Esophagus squamous epithelium (tissue), 4 donors: ENCODE measurements at regions not wholly inside any gene's neighbourhood (a gene's known extent, or its start where the extent isn't known, plus 50 kb on each side); places are given as distances from the start of the nearest gene placed in this dataset.

Source experiments
- POLR2A ChIP-seq, 4 donors: fragments of 450-650 bp; IDR thresholded peaks; one replicate each; pipeline ENCODE4 v1.6.1; 2017; ENCODE audit warnings: antibody characterized with exemption in 4 of 4, mild to moderate bottlenecking in 4 of 4, moderate library complexity in 3 of 4
- TF ChIP-seq, protein P1 (sequence below), 6 experiments: fragments of 450-650 bp in 4 of 6; fragments of 200-600 bp in 2 of 6; sonication (generic) in 2 of 6; IDR thresholded peaks; one replicate each; pipeline ENCODE4 v1.5.1; 2016 to 2019; ENCODE audit warnings: antibody characterized with exemption in 6 of 6, mild to moderate bottlenecking in 4 of 6, moderate library complexity in 4 of 6

DNA sequence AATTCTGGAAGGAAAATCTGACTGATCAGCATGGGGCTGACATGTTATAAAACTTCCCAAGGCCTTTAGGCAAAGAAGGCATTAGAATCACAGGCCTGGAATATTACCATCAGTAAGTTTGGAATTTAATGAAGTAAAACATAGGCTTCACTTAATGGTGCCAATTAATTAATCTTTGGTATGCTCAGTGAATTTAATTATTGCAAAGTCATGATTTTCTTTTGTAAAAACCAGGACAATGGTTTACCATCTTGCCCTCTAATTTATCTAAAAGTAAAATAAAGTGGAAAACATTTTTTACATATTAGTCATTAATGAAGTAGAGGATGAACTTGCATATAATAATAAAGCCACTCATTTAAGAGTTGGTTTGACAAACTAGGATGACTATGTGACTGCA is 220.3 kb downstream of the SEC23IP start:
- no peak for TF ChIP-seq POLR2A (IDR thresholded peaks at IDR 0.05)
- TF ChIP-seq, protein P1, sequence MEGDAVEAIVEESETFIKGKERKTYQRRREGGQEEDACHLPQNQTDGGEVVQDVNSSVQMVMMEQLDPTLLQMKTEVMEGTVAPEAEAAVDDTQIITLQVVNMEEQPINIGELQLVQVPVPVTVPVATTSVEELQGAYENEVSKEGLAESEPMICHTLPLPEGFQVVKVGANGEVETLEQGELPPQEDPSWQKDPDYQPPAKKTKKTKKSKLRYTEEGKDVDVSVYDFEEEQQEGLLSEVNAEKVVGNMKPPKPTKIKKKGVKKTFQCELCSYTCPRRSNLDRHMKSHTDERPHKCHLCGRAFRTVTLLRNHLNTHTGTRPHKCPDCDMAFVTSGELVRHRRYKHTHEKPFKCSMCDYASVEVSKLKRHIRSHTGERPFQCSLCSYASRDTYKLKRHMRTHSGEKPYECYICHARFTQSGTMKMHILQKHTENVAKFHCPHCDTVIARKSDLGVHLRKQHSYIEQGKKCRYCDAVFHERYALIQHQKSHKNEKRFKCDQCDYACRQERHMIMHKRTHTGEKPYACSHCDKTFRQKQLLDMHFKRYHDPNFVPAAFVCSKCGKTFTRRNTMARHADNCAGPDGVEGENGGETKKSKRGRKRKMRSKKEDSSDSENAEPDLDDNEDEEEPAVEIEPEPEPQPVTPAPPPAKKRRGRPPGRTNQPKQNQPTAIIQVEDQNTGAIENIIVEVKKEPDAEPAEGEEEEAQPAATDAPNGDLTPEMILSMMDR (IDR thresholded peaks at IDR 0.05): no peak
